ENCODE measurements at regions not wholly inside any gene's neighbourhood (a gene's known extent, or its start where the extent isn't known, plus 50 kb on each side); places are given as distances from the start of the nearest gene placed in this dataset.
"Not testable (repeated sequence)": the region's sequence is repeated elsewhere in the genome, so short reads cannot be mapped to it uniquely, and the experiment has no call there.

GRCh38 chr3:22615790-22616189, 587.3 kb upstream of the UBE2E2 start:
- no peak for DNase-seq

GRCh38 chr3:22617372-22617771, 585.8 kb upstream of the UBE2E2 start:
- no peak for DNase-seq

- DNase-seq: peak in 1 of 2 experiments; percentile 6
Measured at GRCh38 chr3:22620498-22620897, 582.6 kb upstream of the UBE2E2 start.

- DNase-seq: no peak
Measured at GRCh38 chr3:22621205-22621809, 581.8 kb upstream of the UBE2E2 start.

GRCh38 chr3:22627993-22628499, 575.1 kb upstream of the UBE2E2 start:
- no peak for DNase-seq

- DNase-seq: no peak
Measured at GRCh38 chr3:22632536-22632935, 570.6 kb upstream of the UBE2E2 start.

GRCh38 chr3:22634433-22634832, 568.7 kb upstream of the UBE2E2 start:
- no peak for DNase-seq

GRCh38 chr3:22659651-22660475, 543.3 kb upstream of the UBE2E2 start:
- no peak for DNase-seq

- DNase-seq: no peak
Measured at GRCh38 chr3:22660606-22661005, 542.5 kb upstream of the UBE2E2 start.

- no peak for DNase-seq
Measured at GRCh38 chr3:22661121-22661700, 541.9 kb upstream of the UBE2E2 start.

GRCh38 chr3:22665528-22665927, 537.6 kb upstream of the UBE2E2 start:
- no peak for DNase-seq

- no peak for DNase-seq
Measured at GRCh38 chr3:22666736-22667135, 536.4 kb upstream of the UBE2E2 start.

- no peak for DNase-seq
Measured at GRCh38 chr3:22671848-22672247, 531.3 kb upstream of the UBE2E2 start.

- no peak for DNase-seq
Measured at GRCh38 chr3:22684739-22685138, 518.4 kb upstream of the UBE2E2 start.

- DNase-seq: peak in 1 of 2 experiments; percentile 16
Measured at GRCh38 chr3:22685597-22685996, 517.5 kb upstream of the UBE2E2 start.

GRCh38 chr3:22691407-22691806, 511.7 kb upstream of the UBE2E2 start:
- DNase-seq: no peak

GRCh38 chr3:22691856-22692628, 511.1 kb upstream of the UBE2E2 start:
- no peak for DNase-seq

- DNase-seq: no peak
Measured at GRCh38 chr3:22700876-22701275, 502.3 kb upstream of the UBE2E2 start.

- DNase-seq: no peak
Measured at GRCh38 chr3:22704166-22704565, 499.0 kb upstream of the UBE2E2 start.

- peak in 1 of 2 experiments; percentile 9 for DNase-seq
Measured at GRCh38 chr3:22704571-22705354, 498.4 kb upstream of the UBE2E2 start.

GRCh38 chr3:22706922-22707321, 496.2 kb upstream of the UBE2E2 start:
- DNase-seq: not testable (repeated sequence)

GRCh38 chr3:22713936-22714335, 489.2 kb upstream of the UBE2E2 start:
- DNase-seq: peak; percentile 75 to 83

Measured in SW 1271 (cell line).